ENCODE measurements at regions not wholly inside any gene's neighbourhood (a gene's known extent, or its start where the extent isn't known, plus 50 kb on each side); places are given as distances from the start of the nearest gene placed in this dataset.

DNA sequence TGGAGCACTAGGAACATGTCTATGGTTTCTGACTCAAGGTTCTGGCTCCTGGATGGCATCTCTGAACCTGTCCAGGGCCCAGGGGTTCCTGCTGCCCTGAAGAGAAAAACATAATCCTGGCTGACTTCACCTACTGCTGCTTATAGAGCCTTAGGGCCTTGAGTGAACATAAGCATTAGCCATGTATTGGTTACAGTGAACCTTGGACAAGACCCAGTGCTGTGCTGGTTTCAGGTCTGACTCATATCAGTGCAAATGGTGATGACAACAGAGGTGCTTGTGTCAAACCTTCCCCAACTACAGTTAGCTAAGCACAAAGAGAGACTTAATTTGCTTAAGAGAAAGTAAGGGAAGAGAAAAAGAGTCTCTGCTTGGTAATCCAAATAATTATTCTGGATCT lies 1047.2 kb downstream of the GLUD2 start:
- TF ChIP-seq, protein P1, sequence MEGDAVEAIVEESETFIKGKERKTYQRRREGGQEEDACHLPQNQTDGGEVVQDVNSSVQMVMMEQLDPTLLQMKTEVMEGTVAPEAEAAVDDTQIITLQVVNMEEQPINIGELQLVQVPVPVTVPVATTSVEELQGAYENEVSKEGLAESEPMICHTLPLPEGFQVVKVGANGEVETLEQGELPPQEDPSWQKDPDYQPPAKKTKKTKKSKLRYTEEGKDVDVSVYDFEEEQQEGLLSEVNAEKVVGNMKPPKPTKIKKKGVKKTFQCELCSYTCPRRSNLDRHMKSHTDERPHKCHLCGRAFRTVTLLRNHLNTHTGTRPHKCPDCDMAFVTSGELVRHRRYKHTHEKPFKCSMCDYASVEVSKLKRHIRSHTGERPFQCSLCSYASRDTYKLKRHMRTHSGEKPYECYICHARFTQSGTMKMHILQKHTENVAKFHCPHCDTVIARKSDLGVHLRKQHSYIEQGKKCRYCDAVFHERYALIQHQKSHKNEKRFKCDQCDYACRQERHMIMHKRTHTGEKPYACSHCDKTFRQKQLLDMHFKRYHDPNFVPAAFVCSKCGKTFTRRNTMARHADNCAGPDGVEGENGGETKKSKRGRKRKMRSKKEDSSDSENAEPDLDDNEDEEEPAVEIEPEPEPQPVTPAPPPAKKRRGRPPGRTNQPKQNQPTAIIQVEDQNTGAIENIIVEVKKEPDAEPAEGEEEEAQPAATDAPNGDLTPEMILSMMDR (IDR thresholded peaks at IDR 0.05): no peak
- no peak for TF ChIP-seq POLR2A (IDR thresholded peaks at IDR 0.05)
